Germinal center (tissue), 1 donor: ENCODE measurements at regions not wholly inside any gene's neighbourhood (a gene's known extent, or its start where the extent isn't known, plus 50 kb on each side); places are given as distances from the start of the nearest gene placed in this dataset.

Experiments
- DNase-seq: peaks from one replicate; pipeline ENCODE4 v3.0.0; 2012; ENCODE audit warnings: mixed read lengths, low spot score

- no peak for DNase-seq
Observed at GRCh38 chr21:40990366-40990765, 143.4 kb upstream of the DSCAM start.

GRCh38 chr21:40997831-40998230, 150.9 kb upstream of the DSCAM start:
- no peak for DNase-seq

DNA sequence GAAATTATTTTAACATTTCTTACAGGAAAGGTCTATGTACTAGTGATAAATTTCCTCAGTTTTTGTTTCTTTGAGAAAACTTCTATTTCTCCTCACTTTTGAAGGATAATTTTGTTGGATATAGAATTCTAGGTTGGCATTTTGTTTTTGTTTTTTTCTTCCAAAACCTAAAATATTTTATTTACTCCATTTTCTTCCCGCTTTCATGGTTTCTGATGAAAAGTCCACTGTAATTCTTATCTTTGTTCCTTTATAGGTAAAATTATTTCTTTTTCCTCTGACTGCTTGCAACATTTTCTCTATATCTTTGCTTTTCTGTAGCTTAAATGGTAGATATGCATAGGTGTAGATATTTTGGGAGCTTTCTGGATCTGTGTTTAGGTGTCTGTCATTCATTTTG, 153.9 kb upstream of the DSCAM start:
- DNase-seq: no peak

GRCh38 chr21:41006636-41007035, 159.7 kb upstream of the DSCAM start:
- no peak for DNase-seq

GRCh38 chr21:41008351-41008750, 159.6 kb upstream of the BACE2 start:
- no peak for DNase-seq

DNA sequence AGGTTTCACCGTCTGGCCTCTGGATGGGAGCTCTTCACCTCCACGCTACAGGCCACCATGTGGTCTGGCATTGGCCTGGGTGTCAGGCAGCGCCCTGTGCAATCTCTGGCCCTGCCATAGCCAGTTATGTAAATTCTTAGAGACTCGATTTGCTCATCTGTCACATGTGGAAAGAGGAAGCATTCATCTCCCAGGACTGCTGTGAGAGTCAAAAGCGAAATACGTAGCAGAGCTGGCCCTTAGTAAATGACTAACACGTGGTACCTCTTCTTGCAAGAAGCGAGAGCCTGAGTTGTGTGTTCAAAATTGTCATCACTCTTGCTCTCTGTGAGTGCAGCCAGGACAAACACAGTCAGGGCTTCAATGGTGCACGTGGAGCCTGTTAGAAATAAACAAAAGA, 159.0 kb upstream of the BACE2 start:
- no peak for DNase-seq

GRCh38 chr21:41009398-41010100, 158.4 kb upstream of the BACE2 start:
- no peak for DNase-seq

DNA sequence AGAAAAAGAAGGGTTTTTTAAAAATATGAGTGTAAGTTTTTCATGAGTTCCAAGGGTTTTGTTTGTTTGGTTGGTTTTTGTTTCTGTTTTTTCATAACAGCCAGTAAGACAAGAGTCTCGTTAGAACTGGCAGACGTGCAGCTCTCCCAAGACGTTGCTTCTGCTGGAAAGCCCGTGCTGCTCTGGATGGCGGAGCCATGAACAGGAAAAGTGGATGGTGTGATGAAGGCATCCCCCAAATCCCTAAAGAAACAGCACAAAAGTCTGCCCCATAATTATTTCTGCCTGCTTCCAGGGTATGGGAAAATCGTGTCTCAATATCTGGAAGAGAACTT, 157.9 kb upstream of the BACE2 start:
- DNase-seq: no peak

DNA sequence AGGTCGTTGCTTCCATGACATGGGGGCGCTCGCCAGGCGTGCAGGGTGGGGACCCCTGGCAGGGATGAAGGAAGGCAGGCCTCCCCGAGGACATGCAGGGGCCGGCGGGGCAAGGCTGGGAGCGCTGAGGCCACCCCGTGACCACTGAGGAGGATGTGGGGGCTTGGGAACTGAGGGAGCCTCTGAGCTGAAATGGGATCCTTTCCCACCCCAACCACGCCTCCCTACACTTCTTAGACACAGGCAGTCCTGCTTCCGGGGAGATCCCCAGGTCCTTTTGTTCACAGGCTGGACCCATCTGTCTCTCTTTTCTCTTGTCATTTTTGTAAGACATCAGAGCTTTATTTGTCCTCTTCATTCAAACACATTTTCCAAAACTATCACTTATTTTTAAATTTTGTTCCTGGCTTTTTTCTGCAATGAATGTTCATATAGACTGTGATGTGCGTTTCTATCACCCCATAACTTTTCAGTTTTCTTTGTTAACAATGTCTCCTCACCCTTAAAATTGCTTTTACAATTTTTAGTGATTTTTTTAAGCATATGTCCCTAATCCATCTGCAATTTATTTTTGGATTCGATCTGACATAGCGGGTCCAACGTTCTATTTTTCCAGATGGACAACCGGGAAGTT, 156.7 kb upstream of the BACE2 start:
- DNase-seq: no peak

- no peak for DNase-seq
Observed at GRCh38 chr21:41011951-41012366, 156.0 kb upstream of the BACE2 start.

- no peak for DNase-seq
Observed at GRCh38 chr21:41012425-41012824, 155.5 kb upstream of the BACE2 start.

DNA sequence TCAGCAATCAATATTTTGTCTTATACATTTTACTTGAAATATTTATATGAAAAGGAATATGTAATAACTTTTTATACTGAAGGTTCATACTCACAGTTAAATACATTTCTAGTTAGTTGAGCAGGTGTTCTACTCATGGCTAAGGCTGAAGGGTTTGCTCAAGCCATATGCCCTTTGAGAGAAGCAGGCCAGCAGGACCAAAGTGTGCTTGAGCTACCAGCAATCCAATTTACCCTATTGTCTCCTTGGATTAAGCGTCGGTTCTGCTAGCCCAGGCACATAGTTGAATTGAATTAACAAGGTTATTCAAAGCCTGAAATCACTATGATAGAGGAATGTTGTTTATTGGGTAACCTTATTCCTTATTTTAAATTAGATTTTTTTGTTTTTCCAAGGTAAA, 151.5 kb upstream of the BACE2 start:
- no peak for DNase-seq

DNA sequence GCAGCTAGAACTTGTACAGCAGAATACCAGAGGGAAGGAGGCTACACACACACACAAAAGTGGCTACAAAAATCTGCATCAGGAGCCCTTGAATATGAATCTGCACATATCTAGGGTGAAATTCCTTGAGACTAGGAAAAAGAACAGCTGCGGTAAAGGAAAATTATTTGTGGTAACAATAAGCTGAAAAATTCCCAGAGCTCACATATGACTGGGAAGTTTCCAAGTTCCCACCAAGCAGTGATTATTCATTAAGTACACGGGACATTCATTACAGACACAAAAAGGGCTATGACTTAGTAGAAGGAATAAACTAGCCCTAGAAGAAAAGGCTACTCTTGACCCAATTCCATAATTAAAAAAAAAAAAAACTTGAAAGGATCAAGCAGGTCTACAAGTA, 149.5 kb upstream of the BACE2 start:
- no peak for DNase-seq

DNA sequence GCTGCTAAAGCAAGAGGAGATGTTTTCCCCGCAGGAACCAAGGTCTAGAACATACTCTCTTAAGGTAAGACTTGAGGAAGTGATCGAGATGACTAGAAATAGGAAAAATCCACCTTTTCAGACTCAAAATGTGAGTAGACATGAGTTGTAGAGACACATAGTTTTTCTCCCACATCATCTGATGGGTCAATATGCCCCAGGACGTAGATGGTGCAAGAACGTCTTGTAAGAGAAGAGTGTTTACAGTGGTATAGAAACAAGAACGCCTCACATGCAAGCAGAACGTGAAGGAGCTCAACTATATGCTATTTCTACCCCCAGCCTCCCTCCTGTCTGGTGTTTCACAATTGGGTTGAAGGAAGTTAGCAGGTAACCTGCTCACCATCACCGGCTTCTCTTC, 144.0 kb upstream of the BACE2 start:
- no peak for DNase-seq

DNA sequence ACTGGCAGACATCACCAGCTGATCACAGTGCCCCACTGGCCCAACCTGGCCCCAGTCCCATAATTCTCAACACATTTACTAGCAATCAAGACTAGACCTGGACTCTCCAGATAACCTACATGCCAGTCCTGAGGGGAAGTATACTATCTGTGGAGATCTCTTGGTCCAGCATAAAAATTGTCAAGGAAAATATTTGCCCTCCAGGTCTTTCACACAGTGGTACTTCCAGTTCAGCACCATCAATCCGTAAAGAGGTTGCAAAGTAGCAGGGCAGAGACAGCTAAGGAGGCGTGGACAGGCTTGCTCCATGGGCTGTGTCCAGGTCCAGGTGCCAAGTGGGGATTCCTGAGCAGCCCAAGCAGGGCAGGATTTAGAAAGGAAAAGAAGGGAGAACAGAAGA, 143.6 kb upstream of the BACE2 start:
- DNase-seq: no peak

DNA sequence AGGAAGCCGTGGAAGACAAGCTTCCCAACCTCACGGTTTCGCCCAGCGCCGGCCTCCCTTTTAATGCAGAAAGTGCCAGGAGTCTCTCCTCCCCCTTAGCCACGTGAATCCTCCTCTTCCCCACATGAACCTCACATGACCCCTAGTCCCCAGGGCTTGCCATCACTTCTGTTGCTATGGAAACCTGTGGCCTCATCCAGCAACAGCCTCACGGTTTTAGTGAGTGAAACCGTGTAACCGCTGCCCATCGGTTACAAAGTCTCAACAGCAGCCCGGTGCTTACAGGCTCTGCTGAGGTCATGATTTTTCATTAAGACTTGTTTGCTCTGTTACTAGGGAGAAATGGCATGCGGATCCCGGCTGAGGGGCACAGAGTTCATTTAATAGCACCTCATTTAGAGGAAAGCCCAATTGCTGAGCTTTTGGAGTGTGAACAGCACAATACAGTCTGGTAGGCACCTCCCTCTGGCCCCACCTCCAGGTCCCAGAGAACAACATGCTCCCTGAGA, 143.2 kb upstream of the BACE2 start:
- DNase-seq: no peak

- no peak for DNase-seq
Observed at GRCh38 chr21:41029571-41029970, 138.4 kb upstream of the BACE2 start.

DNA sequence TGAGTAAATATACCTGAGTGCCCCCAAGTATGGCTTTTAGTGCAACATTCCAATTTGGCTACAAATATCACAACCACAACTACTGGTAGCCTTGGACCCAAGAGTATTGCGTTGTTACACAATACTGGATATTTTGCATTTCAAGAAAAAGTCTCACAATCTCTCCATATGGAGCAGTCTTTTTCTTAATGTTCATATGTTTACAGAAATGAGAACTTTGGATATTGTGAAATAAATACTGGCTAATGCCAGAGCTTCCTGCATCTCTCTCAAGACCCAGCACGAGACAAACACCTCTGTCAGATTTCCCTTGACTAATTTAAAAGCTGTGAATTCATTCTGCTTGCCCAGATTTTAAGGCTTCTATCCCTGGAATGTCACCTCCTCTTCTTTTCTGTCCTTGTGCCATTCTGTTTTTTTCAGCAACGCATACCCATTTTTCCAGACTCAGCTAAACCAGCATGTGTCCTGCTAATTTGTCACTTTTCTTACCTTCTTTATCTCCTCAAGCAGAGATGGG, 136.2 kb upstream of the BACE2 start:
- no peak for DNase-seq

DNA sequence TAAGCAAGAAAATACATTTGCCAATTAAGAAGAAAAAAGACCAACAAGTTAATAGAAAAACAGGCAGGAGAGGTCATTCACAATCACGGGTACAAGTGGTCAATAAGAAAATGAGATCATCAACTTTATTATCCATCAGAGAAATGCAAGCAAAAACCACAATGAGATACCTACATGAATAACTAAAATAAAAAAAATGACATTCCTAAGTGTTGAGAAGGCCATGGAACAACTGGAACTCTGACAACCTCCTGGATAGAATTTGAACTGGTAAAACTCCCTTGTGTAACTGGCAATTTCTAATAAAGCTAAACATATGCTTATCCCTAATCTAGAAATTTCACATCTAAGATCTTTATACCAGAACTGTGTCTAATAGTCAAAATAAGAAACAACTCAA, 135.4 kb upstream of the BACE2 start:
- no peak for DNase-seq

- DNase-seq: no peak
Observed at GRCh38 chr21:41037212-41037611, 130.7 kb upstream of the BACE2 start.

- no peak for DNase-seq
Observed at GRCh38 chr21:41037936-41038335, 130.0 kb upstream of the BACE2 start.

GRCh38 chr21:41043014-41043413, 124.9 kb upstream of the BACE2 start:
- no peak for DNase-seq

- DNase-seq: no peak
Observed at GRCh38 chr21:41045534-41046268, 122.3 kb upstream of the BACE2 start.
